CD4-positive, alpha-beta T cell treated with Interferon gamma for 1 hour (primary cell): ENCODE measurements at regions not wholly inside any gene's neighbourhood (a gene's known extent, or its start where the extent isn't known, plus 50 kb on each side); places are given as distances from the start of the nearest gene placed in this dataset.
"Not testable (repeated sequence)": the region's sequence is repeated elsewhere in the genome, so short reads cannot be mapped to it uniquely, and the experiment has no call there.

ENCODE experiments used
- DNase-seq: peaks from one replicate; pipeline ENCODE4 v3.0.0-alpha.2; 2020

DNA sequence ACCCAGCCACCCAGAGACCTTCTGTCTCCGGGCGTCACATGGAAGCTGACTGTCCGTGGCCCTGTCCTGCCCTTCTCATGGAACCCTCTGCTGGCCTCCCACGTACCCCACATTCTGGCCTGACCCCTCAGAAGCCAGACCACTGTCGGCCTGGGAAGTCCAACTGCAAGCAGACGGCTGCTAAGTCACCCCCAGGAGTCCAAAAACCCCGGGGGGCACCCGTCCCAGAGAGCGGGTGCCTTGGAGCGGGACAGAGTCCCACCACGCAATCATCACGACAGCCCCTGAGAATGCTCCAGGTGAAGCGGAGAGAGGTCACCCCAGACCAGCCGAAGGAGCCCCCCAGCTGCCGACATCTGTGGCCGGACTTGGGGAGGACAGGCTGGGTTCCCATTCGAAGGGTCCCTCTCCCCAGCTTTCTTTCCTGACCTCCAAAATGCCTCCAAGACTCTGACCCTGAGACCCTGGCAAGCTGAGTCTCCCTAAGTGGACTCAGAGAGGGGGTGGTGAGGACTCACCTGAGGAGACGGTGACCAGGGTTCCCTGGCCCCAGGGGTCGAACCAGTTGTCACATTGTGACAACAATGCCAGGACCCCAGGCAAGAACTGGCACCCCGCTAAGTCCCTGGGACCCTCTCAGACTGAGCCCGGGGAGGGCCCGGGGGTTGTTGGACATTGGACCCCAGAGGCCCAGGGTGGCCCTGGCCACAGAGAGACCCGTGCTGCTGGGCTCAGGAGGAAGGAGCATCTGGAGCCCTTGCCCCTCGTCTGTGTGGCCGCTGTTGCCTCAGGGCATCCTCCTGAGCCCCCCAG is 337.1 kb downstream of the TMEM121 start:
- DNase-seq, result no peak

DNA sequence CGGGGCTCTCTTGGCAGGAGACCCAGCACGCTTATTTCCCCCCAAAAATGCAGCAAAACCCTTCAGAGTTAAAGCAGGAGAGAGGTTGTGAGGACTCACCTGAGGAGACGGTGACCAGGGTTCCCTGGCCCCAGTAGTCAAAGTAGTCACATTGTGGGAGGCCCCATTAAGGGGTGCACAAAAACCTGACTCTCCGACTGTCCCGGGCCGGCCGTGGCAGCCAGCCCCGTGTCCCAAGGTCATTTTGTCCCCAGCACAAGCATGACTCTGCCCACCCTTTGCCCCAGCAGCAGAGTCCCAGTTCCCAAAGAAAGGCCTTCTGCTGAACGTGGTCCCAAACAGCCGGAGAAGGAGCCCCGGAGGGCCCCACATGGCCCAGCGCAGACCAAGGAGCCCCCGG is 337.7 kb downstream of the TMEM121 start:
- DNase-seq, result no peak

DNA sequence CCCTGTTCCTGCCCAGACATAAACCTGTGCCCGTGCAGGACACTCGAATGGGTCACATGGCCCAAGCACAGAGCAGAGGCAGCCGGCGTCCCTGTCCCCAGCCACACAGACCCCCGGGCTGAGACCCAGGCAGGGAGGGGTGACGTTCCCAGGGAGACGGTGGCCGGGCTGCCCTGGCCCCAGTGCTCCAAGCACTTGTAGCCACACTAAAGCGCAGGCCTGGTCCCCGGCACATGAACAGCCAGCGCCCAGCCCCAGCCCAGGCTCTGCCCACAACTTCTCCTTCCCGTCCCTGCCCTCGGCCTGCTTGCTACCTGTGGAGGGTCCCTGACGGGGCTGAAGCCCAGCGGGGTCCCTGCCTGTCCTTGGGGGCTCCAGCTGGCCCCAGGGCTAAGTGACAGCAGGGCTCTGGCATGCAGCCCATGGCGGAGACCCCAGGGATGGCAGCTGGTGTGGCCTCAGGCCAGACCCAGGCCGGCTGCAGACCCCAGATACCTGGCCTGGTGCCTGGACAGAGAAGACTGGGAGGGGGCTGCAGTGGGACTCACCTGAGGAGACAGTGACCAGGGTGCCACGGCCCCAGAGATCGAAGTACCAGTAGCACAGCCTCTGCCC is 338.4 kb downstream of the TMEM121 start:
- no peak for DNase-seq

DNA sequence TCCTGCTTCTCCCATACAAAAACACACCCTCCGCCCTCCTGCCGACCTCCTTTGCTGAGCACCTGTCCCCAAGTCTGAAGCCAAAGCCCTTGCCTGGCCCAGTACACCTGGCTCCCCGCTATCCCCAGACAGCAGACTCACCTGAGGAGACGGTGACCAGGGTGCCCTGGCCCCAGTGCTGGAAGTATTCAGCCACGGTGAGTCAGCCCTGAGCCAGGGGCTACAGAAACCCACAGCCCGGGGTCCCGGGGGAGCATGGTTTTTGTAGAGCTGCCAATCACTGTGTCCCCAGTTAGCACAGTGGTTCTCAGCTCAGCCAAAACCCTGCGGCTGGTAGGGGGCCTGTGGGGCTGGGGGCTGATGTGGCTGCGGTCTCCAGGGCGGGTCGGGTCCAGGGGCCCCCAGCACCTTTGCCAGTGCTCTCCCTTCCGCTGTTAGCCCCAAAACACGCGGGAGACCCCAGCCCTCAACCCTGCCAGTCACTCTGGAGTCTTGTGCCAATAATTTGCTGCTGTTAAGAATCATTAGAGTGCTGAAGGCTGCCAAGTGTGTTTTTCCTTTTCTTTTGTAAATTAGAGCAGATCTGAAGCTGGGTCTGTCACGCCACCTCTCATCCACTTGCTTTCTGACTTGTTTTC is 339.0 kb downstream of the TMEM121 start:
- no peak for DNase-seq

DNA sequence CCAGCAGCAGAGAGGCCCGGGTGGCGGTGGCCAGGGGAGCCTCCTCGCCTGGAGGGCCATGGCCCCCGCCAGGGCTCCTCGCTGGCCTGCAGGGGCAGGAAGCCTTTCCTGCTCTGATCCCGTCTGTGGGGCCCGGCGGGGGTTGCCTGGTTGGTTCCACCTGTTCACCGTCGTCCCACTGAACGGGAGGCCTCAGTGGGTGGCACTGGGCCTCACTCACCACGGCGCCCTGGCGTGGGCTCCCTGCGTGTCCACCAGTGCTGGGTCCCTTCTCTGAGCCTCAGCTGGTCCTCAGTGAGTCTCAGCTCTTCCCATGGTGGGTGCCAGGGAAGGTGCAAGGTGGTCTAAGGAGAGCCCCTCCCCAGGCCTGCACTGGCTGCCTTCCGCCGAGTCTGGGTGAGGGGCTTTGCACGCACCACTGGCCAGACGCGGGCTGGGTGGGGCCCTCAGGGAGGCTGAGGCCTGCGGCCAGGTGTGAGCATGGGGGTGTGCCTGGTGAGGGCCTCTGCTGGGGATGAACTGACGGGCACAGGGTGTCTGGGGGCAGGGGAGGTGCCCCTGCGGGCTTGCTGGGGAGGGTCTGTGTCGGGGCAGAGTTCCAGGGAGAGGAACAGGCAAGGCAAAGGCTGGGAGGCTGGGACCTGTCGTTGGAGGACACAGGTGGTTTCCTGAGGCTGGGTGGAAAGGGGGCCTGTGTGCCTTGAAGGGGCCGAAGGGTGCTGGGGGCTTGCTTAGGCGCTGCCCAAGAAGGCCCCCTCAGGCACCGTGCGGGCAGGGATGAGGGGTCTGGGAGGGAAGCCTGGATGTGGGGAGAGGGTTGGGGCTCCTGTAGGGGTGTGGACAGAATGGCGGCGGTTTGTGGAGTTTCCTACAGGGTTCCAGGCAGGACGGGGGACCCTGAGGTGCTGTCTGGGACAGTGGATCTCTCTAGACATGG is 339.8 kb downstream of the TMEM121 start:
- DNase-seq, result no peak

DNA sequence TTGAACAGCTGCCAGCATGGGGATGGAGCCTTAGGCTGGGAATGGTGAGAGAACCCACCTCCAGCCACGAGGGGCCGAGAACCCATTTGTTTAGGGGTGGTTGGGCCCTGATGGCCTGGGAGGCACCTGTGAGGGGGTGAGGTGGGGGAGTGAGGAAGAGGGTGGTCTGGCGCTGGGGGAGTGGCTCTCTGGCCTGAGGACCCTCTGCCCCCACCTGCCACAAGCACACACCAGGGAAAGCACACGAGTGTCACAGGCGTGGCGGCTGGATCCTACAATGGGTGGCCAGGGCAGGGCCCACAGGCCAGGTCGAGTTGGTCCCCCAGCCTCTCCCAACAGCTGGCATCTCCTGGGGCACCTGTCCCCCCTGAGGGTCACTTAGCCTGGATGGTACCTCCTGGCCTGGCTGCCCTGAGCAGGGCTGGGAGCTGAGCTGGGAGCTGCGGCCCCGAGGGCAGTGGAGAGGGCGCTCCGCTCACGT is 340.5 kb downstream of the TMEM121 start:
- no peak for DNase-seq

DNA sequence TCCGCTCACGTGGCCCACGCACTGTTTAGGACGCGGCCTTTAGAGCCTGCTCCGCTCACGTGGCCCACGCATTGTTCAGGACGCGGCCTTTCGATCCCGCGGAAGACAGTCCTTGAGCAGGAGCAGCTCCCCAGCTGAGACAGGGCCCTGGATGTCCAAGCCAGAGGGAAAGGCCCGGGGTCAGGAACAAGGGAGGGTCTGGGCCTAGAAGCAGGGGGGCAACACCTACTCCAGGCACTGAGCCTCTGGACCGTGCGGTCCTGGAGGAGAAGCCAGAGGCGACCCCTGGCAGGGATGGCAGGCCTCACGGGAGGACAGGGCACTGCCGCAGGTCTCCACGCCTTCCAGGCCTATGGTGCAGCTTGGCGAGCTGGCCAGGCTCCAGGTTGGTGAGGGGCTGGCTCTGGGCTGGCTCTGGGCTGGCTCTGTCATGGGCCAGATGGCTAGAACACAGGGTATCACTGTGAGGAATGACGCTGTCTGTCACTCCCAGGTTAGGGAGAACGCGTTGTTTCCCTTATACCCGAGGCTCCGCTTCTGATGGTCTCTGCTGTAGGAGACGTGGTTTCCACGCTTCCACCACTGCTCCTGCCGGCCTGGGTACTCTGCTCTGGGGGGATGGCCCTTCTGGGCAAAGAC is 341.7 kb downstream of the TMEM121 start:
- no peak for DNase-seq

DNA sequence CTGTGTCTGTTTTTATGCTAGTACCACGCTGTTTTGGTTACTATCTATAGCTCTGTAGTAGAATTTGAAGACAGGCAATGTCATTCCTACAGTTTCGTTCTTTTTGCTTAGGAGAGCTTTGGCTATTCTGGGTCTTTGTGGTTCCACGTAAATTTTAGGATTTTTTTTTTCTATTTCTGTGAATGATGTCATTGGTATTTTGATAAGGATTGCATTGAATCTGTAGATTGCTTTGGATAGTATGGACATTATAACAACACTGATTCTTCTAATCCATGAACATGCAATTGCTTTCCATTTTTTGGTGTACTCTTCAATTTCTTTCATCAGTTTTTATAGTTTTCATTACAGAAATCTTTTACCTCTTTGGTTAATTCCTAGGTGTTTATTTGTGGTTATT is 345.2 kb downstream of the TMEM121 start:
- no peak for DNase-seq

DNA sequence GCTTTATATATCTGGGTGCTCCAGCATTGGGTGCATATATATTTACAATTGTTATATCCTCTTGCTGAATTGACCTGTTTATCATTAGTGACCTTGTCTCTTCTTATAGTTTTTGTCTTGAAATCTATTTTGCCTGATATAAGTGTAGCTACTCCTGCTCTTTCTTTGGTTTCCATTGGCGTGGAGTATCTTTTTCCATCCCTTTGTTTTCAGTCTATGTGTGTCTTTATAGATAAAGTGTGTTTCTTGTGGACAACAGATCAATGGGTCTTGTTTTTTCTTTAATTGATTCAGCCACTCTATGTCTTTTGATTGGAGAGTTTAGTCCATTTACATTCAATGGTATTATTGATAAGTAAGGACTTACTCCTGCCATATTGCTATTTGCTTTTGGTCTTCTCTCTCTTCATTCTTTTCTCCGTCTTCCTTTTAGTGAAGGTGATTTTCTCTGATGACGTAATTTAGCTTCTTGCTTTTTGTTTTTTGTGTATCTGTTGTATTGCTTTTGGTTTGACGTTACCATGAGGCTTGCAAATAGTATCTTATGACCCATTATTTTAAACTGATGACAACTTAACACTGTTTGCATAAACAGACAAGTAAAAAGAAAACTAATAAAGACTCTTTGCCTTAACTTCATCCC is 347.6 kb downstream of the TMEM121 start:
- no peak for DNase-seq

DNA sequence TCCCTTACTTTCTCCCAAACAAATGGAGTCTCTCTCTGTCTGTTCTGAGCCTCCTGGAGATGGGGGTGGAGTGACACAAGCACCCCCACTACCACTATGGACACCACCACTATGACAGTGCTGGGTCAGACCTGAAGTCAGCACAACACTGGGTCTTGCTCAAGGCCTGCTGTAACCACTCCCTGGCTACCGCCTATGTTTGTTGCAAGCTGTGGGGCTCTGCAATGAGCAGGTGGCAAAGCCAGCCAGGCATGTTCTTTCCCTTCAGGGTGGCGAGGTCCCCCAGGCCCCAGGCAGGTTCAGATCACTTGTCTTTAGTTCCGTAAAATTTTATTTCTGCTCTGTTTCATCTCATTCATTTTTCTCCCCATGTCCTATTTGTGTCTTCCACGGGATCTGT is 349.8 kb downstream of the TMEM121 start:
- DNase-seq, result no peak

DNA sequence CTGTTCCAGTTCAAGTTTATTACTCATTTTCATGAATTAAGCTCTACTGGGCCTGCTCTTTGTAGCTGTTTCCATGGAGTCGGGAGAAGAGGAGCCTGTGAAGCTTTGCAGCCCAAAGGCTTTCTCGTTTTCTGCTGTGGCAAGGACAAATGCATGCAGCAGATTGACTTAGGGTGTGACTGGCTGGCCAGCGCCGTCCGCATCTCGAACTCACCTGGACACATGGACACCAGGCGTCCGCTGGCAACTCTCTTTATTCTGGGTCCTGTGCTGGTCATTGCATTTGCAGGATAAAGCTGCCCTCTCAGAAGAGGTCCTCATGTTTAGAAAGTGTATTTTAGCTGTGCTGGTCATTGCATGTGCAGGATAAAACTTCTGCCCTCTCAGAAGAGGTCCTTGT is 350.4 kb downstream of the TMEM121 start:
- no peak for DNase-seq

DNA sequence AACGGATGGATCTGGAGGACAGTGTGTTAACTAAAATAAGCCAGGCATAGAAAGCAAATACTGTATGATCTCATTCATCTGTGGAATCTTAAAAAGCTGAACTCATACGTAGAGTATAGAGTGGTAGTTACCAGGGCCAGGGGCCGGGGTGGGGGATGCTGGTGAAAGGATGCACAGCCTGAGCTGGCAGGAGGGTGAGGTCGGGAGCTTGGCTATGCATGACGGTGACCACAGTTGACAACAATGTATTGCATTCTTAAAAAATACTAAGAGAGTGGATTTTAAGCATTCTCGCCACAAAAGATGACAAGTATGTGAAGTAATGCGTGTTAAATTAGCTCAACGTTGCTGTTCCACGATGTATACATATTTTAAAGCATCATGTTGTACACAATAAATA is 351.3 kb downstream of the TMEM121 start:
- DNase-seq, result no peak

DNA sequence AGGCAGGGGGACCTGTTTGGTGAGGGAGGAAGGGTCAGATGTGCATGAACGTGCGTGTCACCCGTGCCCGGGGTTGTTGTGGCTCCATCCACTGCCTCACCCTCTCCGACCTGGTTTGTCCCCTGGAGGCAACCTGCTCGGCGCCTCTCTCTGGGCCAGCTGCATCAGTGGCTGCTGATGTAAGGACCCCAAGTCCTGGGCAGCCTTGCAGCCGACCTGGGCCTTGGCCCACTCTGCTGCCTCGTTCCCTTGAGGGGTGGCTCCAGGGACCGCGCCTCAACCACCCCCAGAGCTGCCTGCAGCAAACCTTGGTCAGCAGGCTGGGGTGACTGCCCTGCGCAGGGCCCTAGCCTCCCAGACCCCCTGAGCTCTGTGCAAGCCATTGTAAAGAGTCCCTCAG is 351.7 kb downstream of the TMEM121 start:
- no peak for DNase-seq

DNA sequence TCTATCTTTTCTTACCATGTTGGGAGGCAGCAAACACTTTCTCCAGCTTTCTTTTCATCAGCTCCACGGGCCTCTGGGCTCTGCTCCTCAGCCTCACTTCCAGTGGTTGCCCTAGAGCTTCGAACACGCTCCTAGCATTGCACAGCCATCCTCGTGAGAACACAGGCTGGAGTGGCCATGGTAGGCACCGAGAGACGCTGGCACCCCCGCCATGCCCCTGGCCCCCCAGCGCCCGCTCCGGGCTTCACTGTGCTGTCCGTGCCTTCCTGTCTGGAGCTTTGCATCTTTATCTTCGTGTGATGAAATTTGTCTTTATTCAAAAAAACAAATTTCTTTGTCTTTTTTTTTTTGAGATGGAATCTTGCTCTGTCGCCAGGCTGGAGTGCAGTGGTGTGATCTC is 352.2 kb downstream of the TMEM121 start:
- no peak for DNase-seq

DNA sequence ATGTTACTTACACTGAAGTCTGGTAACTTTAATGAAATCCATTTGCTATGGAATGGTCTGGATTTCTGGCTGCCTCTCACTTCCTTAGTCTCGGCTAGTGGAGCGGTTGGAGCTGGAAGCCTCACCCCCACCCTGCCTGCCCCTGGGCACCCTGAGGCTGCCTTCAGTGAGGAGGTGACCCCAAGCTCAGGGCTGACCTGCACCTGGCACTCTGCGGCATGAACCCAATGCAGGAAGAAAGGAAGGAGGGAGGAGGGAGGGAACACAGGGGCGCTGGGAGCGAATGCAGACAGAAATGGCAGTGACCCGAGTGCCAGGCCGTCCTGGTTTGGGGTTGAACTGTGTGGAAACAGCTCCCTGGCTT is 353.1 kb downstream of the TMEM121 start:
- no peak for DNase-seq

DNA sequence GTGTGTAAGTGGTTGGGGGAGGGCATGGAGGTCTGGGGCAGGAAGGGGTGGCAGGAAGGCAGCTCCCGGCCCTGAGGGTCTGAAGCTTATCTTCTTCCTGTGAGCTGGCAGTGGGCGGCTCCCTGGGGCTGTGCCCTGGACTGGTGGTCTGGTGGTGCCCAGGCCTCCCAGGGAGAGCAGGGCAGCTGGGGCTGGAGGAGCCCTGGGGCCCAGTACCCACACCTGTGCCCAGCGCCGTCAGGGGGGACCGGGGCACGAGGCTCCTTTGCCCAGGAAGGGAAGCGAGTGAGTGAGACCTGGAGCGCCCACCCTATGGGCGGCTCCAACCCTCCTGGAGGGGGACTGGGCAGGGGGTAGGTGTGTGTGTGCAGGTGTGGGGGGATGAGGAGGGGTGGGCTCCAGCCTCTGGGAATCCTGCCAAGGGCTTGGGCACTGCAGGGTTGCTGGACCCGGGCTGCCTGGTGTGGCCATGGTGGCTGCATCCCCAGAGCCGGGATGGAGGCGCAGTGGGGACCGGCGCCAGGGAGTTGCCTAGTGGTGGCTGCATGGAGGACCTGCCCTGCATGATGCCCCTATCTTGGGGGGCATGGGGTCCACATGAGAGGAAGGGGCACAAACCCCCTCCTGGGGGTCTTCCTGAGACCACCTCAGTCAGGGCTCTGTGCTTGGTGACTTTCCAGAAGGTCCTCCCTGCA is 353.6 kb downstream of the TMEM121 start:
- DNase-seq, result no peak

DNA sequence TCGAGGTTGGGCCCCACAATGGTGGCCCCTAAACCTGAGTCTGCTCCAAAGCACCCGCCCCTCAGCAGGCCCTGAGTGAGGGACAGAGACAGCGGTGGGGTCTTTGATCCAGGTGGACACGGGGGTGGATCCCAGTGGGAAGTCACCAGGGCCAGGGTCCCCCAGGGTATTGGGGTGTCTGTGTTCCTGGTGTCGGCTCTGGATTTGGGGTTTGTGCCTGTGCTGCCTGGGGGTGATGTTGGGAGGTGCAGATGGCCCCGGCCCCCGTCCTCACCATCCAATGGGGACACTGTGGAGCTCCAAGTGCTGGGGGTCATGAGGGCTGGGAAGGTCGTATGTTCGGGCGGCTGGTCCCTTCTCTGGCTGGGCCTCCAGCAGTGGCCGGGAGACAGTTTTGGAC is 354.2 kb downstream of the TMEM121 start:
- DNase-seq, result no peak

DNA sequence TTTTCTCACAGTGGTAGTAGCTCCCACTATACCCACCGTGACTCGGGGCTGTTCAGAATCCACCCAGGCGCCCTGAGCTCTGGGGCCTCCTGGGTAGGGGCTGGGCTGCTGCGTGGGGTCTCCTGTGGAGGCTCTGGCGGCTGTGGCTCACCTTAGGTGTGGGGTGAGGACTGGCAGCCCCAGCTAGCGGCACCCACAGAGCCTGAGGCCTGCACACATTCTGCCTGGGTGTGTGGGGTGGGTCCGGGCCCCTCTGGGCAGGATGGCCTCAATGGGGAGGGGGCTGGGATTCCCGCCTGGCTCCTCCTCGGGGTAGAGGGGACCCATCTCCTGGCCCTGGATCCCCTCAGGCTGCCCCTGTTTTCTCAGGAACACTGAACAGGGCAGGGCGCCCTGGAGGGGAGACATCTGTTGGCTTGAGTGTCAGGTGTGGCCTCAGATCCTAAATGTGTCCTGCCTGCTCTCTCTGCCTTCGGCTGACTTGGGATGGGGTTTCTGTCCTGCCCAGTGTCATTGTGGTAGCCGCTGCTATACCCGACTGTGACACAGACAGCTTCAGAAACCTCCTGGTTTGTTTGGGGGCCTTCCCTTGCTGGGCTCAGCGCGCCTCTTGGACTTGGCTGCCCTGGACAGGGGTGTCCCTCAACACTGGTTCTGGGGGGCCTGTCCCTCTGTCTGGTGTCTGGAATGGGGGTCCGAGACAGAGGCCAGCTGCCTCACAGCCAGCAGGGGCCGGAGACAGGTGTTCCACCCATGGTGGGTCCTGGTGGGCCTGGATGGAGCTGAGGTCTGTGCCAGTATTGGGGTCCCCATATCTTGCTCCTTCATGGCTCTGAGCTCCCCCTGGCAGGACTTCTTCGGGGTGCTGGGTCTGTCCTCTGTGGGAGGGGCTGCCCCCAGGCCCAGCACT is 354.9 kb downstream of the TMEM121 start:
- no peak for DNase-seq

DNA sequence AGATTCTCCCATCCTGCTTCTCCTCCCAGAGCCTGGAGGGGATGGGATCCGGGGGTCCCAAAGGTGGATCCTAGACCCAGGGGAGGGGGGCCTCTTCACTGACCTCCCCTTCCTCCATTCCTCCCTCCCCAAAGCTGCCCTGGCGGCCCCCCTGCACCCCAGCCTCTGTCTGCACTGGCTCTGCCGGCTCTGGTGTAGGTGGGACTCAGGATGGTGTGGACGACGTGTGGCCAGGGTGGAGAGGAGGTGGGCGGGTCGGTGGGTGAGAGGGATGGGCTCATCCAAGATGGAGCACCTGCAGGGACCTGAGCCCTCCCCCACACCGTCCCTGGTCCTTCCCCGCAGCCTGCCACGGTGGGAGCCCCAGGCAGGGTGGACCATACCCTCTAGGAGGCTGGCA is 355.6 kb downstream of the TMEM121 start:
- DNase-seq, result not testable (repeated sequence)

DNA sequence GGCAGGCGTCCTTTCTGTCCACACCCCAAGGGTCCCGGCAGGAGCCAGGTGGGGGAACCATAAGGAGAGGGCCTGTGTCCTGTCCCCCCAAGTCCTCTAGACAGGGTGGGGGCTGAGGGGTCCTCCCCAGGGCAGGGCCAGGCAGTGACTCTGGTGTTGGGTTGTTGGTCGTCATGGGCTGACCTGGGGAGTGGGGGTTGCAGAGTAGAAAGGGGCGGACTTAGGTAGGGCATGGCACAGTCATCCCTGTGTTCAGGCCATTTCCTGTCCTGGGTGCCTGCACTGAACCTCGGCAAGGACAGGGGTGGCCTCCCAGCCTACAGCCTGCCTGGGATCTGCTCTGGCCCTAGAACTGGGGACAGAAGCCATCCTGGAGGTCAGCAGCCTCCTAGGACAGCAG is 356.2 kb downstream of the TMEM121 start:
- DNase-seq, result no peak
